Esophagus muscularis mucosa (tissue), 4 donors: ENCODE measurements at regions not wholly inside any gene's neighbourhood (a gene's known extent, or its start where the extent isn't known, plus 50 kb on each side); places are given as distances from the start of the nearest gene placed in this dataset.

ENCODE experiments used
- DNase-seq: peaks from one replicate; pipeline ENCODE4 v3.0.0-alpha.2; 2017; ENCODE audit errors: extremely low spot score
- H3K27ac ChIP-seq, 4 donors: fragments of 200-600 bp; sonication (generic); replicated peaks in 1 of 4; 1 replicate in 3 of 4; 2 replicates in 1 of 4; pipeline ENCODE4 v1.5.1; 2016 to 2019; ENCODE audit warnings: mild to moderate bottlenecking in 1 of 4
- H3K27me3 ChIP-seq, 4 donors: fragments of 200-600 bp; sonication (generic); one replicate each; pipeline versions ENCODE4 v1.5.1 to v1.6.0; 2016 to 2019
- H3K36me3 ChIP-seq, 4 donors: fragments of 200-600 bp; sonication (generic); one replicate each; pipeline ENCODE4 v1.5.1; 2016 to 2019
- H3K4me1 ChIP-seq, 4 donors: fragments of 200-600 bp; sonication (generic); one replicate each; pipeline ENCODE4 v1.5.1; 2016 to 2019
- H3K4me3 ChIP-seq, 4 donors: fragments of 200-600 bp; sonication (generic); 1 replicate in 2 of 4; 2 replicates in 2 of 4; pipeline ENCODE4 v1.5.1; 2016 to 2019; ENCODE audit warnings: mild to moderate bottlenecking in 4 of 4, moderate library complexity in 1 of 4
- H3K9me3 ChIP-seq, 4 donors: fragments of 200-600 bp; sonication (generic); 1 replicate in 3 of 4; 2 replicates in 1 of 4; pipeline ENCODE4 v1.5.1; 2016 to 2019
- CTCF ChIP-seq, 3 experiments: fragments of 200-600 bp in 2 of 3; fragments of 450-650 bp in 1 of 3; sonication (generic) in 2 of 3; IDR thresholded peaks; one replicate each; pipeline ENCODE4 v1.5.1; 2017 to 2019; ENCODE audit warnings: antibody characterized with exemption in 3 of 3, mild to moderate bottlenecking in 2 of 3, moderate library complexity in 1 of 3
- EP300 ChIP-seq: sonication (generic); formaldehyde crosslinking; IDR thresholded peaks from one replicate; pipeline ENCODE4 v1.6.1; 2017; ENCODE audit warnings: antibody characterized with exemption
- POLR2A ChIP-seq: fragments of 450-650 bp; IDR thresholded peaks from one replicate; pipeline ENCODE4 v1.6.1; 2017; ENCODE audit warnings: antibody characterized with exemption, moderate library complexity, mild to moderate bottlenecking, low read depth
- POLR2AphosphoS5 ChIP-seq, 2 donors: sonication (generic); formaldehyde crosslinking; IDR thresholded peaks; one replicate each; pipeline ENCODE4 v1.6.1; 2017; ENCODE audit warnings: antibody characterized with exemption in 2 of 2
- WGBS: methylation state at CpG from one replicate; pipeline ENCODE4 v1.1.5; 2018; 5-methylcytosine and 5-hydroxymethylcytosine counted together
- intact Hi-C: fragments of 100-400 bp; cut with DNase I; formaldehyde crosslinking; loops from one replicate; pipeline ENCODE4 v1.15.1; 2023

GRCh38 chr2:145801210-145801609 is 1281.3 kb upstream of the ZEB2 start:
- Histone ChIP-seq H3K9me3 (no peaks in the 10 kb centered on the region), H3K4me1 (peaks cover 0 to 3% (median 0%) of the 10 kb centered on the region in 4 donors), H3K36me3 (no peaks in the 10 kb centered on the region), H3K4me3 (no peak overlapping the region), H3K27ac (no peak overlapping the region), H3K27me3 (no peaks in the 10 kb centered on the region)
- intact Hi-C loops = no loop called here
- DNase-seq = no peak
- TF ChIP-seq POLR2AphosphoS5 (IDR thresholded peaks at IDR 0.05) = no peak
- no peak for TF ChIP-seq CTCF (IDR thresholded peaks at IDR 0.05)
- TF ChIP-seq EP300 = no peak
- no peak for TF ChIP-seq POLR2A
- WGBS = 80% methylated on average over 1 of the region's 1 CpG

GRCh38 chr2:145800151-145801091 is 1280.5 kb upstream of the ZEB2 start:
- 69% methylated on average over 6 of the region's 6 CpGs for WGBS
- no peak overlapping the region for H3K27ac ChIP-seq
- no peak for TF ChIP-seq POLR2A
- TF ChIP-seq POLR2AphosphoS5 (IDR thresholded peaks at IDR 0.05) = no peak
- no peak for TF ChIP-seq CTCF (IDR thresholded peaks at IDR 0.05)
- no peak for TF ChIP-seq EP300
- intact Hi-C loops = no loop called here
- no peaks in the 10 kb centered on the region for H3K36me3 ChIP-seq
- no peak overlapping the region for H3K4me3 ChIP-seq
- peaks cover 0 to 11% (median 3%) of the 10 kb centered on the region in 4 donors for H3K4me1 ChIP-seq
- H3K9me3 ChIP-seq = no peaks in the 10 kb centered on the region
- DNase-seq = no peak
- H3K27me3 ChIP-seq = no peaks in the 10 kb centered on the region

- peaks cover 0 to 19% (median 5%) of the 10 kb centered on the region in 4 donors for H3K4me1 ChIP-seq
- no peaks in the 10 kb centered on the region for H3K36me3 ChIP-seq
- 97% methylated on average over 7 of the region's 7 CpGs for WGBS
- no peaks in the 10 kb centered on the region for H3K27me3 ChIP-seq
- H3K27ac ChIP-seq = no peak overlapping the region
- no peaks in the 10 kb centered on the region for H3K9me3 ChIP-seq
- TF ChIP-seq POLR2A (no peak), CTCF (IDR thresholded peaks at IDR 0.05) (no peak), EP300 (no peak), POLR2AphosphoS5 (IDR thresholded peaks at IDR 0.05) (no peak)
- intact Hi-C loops = no loop called here
- H3K4me3 ChIP-seq = no peak overlapping the region
- DNase-seq = no peak
Measured at GRCh38 chr2:145799595-145800108, 1279.7 kb upstream of the ZEB2 start.

GRCh38 chr2:145798419-145798818 is 1278.5 kb upstream of the ZEB2 start:
- intact Hi-C loops = no loop called here
- no peak overlapping the region for H3K27ac ChIP-seq
- WGBS = 93% methylated on average over 1 of the region's 1 CpG
- H3K36me3 ChIP-seq = no peaks in the 10 kb centered on the region
- peaks cover 0 to 19% (median 5%) of the 10 kb centered on the region in 4 donors for H3K4me1 ChIP-seq
- TF ChIP-seq CTCF (IDR thresholded peaks at IDR 0.05) = no peak
- no peak for TF ChIP-seq EP300
- TF ChIP-seq POLR2A = no peak
- H3K9me3 ChIP-seq = no peaks in the 10 kb centered on the region
- H3K27me3 ChIP-seq = no peaks in the 10 kb centered on the region
- H3K4me3 ChIP-seq = no peak overlapping the region
- DNase-seq = no peak
